SU-DHL-6 (cell line): ENCODE measurements at regions not wholly inside any gene's neighbourhood (a gene's known extent, or its start where the extent isn't known, plus 50 kb on each side); places are given as distances from the start of the nearest gene placed in this dataset.
"Not testable (repeated sequence)": the region's sequence is repeated elsewhere in the genome, so short reads cannot be mapped to it uniquely, and the experiment has no call there.

ENCODE experiments used
- EZH2phosphoT487 ChIP-seq: fragments of 200-600 bp; sonication (generic), shearing (Covaris generic); conservative IDR thresholded peaks from 2 replicates; pipeline ENCODE4 v1.6.1; 2018; ENCODE audit warnings: mild to moderate bottlenecking, antibody characterized with exemption, low read length, moderate library complexity, mixed read lengths
- TF ChIP-seq, protein P1 (sequence below): fragments of 200-600 bp; sonication (generic); IDR thresholded peaks from one replicate; pipeline ENCODE4 v1.5.1; 2017; ENCODE audit warnings: antibody characterized with exemption, mild to moderate bottlenecking, low read length, moderate library complexity; ENCODE audit not compliant: insufficient read depth, poor library complexity, severe bottlenecking

DNA sequence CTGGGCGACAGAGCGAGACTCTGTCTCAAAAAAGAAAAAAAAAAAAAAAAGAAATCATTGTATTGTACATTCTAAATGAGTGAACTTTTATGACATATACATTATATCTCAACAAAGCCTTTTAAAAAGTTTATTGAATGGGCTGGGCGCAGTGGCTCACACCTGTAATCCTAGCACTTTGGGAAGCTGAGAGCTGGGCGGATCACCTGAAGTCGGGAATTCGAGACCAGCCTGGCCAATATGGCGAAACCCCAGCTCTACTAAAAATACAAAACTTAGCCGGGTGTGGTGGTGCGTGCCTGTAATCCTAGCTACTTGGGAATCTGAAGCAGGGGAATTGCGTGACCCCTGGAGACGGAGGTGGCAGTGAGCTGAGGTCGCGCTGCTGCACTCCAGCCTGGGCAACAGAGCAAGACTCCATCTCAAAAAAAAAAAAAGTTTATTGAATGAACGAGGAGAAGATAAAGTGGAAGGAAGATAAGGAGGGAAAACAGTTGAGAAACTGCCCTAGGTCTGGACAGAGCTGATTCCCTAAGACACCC, 71.9 kb upstream of the NBPF3 start:
- TF ChIP-seq, protein P1, sequence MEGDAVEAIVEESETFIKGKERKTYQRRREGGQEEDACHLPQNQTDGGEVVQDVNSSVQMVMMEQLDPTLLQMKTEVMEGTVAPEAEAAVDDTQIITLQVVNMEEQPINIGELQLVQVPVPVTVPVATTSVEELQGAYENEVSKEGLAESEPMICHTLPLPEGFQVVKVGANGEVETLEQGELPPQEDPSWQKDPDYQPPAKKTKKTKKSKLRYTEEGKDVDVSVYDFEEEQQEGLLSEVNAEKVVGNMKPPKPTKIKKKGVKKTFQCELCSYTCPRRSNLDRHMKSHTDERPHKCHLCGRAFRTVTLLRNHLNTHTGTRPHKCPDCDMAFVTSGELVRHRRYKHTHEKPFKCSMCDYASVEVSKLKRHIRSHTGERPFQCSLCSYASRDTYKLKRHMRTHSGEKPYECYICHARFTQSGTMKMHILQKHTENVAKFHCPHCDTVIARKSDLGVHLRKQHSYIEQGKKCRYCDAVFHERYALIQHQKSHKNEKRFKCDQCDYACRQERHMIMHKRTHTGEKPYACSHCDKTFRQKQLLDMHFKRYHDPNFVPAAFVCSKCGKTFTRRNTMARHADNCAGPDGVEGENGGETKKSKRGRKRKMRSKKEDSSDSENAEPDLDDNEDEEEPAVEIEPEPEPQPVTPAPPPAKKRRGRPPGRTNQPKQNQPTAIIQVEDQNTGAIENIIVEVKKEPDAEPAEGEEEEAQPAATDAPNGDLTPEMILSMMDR: not testable (repeated sequence)
- TF ChIP-seq EZH2phosphoT487: not testable (repeated sequence)
